ENCODE measurements at regions not wholly inside any gene's neighbourhood (a gene's known extent, or its start where the extent isn't known, plus 50 kb on each side); places are given as distances from the start of the nearest gene placed in this dataset.

DNA sequence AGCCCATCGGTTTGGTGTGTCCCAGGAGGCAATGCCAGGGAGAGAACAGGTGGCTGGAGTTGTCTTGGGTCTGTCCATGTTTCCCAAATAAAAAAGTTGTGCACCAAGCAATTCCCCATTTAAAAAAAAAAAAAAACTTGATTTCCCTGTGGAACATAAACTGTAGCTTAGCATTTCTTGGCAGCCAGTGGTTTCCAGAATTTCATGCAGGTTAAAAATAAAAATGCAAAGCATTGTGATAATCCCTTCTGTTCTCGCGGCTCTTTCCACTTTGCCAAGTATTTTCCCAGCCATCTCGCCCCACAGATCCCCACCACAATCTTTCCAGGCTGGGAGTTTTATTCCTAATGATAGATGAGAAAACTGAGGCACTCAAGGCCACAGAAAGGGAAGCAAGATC is 51.4 kb upstream of the MSX1 start:
- H3K4me1 ChIP-seq: no peaks in the 10 kb centered on the region
- H3K36me3 ChIP-seq: no peaks in the 10 kb centered on the region
- H3K4me3 ChIP-seq: no peak overlapping the region
- WGBS, 5 donors: 78 to 88% (median 83%) methylated on average over 4 of the region's 4 CpGs
- H3K27me3 ChIP-seq: no peaks in the 10 kb centered on the region
- intact Hi-C loops (cut with DNase I; ENCODE audit: low total_unique reads): no loop called here
- no peak for DNase-seq
- H3K27ac ChIP-seq: no peak overlapping the region
- TF ChIP-seq POLR2A (IDR thresholded peaks at IDR 0.05) (no peak), POLR2AphosphoS5 (IDR thresholded peaks at IDR 0.05) (no peak), EP300 (IDR thresholded peaks at IDR 0.05) (no peak)
- TF ChIP-seq, protein P1, sequence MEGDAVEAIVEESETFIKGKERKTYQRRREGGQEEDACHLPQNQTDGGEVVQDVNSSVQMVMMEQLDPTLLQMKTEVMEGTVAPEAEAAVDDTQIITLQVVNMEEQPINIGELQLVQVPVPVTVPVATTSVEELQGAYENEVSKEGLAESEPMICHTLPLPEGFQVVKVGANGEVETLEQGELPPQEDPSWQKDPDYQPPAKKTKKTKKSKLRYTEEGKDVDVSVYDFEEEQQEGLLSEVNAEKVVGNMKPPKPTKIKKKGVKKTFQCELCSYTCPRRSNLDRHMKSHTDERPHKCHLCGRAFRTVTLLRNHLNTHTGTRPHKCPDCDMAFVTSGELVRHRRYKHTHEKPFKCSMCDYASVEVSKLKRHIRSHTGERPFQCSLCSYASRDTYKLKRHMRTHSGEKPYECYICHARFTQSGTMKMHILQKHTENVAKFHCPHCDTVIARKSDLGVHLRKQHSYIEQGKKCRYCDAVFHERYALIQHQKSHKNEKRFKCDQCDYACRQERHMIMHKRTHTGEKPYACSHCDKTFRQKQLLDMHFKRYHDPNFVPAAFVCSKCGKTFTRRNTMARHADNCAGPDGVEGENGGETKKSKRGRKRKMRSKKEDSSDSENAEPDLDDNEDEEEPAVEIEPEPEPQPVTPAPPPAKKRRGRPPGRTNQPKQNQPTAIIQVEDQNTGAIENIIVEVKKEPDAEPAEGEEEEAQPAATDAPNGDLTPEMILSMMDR (IDR thresholded peaks at IDR 0.05): no peak
- peaks cover 0 to 30% (median 11%) of the 10 kb centered on the region in 4 donors for H3K9me3 ChIP-seq

DNA sequence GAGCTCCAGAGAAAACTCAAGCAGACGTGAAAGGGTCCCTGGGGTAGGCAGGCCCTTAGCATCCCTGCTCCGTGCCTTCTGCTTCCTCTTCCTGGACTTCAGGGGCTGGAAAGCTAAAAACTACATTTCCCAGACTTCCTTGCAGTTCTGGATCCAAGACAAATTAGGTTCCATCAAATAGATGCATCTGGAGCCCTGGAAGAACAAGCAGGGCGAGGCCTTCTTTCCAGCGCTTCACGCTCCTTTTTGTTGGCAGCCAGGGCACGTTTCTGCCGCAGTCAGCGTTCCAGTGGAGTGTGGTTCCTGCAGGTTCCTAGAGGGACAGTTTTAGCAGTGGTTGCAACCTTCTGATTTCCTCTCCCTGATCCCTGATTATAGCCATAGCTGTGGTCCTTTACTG is 53.6 kb upstream of the MSX1 start:
- WGBS, 5 donors: 66 to 77% (median 70%) methylated on average over 8 of the region's 8 CpGs
- no peaks in the 10 kb centered on the region for H3K4me1 ChIP-seq

DNA sequence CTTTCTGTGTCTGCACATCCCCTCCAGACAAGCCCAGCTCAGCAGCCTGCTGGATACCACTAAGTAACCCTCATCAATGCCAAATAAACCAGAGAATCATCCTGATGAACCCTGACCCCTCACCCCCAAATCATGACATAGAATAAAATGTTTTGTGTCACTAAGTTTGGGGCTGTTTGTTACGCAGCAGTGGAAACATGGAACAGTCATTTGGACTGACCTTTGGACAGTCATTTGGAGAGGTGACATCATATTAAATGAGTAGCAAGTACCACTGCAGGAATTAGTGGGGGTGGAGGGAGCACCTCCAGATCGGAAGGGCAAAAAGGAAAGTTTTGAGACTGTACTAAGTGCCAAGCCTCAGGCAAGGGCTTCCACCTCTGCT is 55.6 kb upstream of the MSX1 start:
- Histone ChIP-seq H3K27ac (no peak overlapping the region), H3K36me3 (no peaks in the 10 kb centered on the region), H3K4me3 (no peak overlapping the region), H3K9me3 (peaks cover 0 to 3% (median 0%) of the 10 kb centered on the region in 4 donors), H3K27me3 (no peaks in the 10 kb centered on the region), H3K4me1 (no peaks in the 10 kb centered on the region)
- intact Hi-C loops (cut with DNase I; ENCODE audit: low total_unique reads): no loop called here
- TF ChIP-seq EP300 (IDR thresholded peaks at IDR 0.05) (no peak), POLR2AphosphoS5 (IDR thresholded peaks at IDR 0.05) (no peak)
- WGBS, 5 donors: 89 to 98% (median 95%) methylated on average over 2 of the region's 2 CpGs
- DNase-seq: no peak

More for the DNA sequence above, 53.6 kb upstream of the MSX1 start:
- Histone ChIP-seq H3K36me3 (no peaks in the 10 kb centered on the region), H3K9me3 (peaks cover 0 to 23% (median 11%) of the 10 kb centered on the region in 4 donors), H3K27me3 (no peaks in the 10 kb centered on the region), H3K27ac (no peak overlapping the region), H3K4me3 (no peak overlapping the region)
- peak in 1 of 2 donors; percentile 23 for DNase-seq
- TF ChIP-seq POLR2A (IDR thresholded peaks at IDR 0.05) (no peak), EP300 (IDR thresholded peaks at IDR 0.05) (no peak), POLR2AphosphoS5 (IDR thresholded peaks at IDR 0.05) (no peak)
- TF ChIP-seq, protein P1 (IDR thresholded peaks at IDR 0.05): no peak
- intact Hi-C loops (cut with DNase I; ENCODE audit: low total_unique reads): no loop called here

DNA sequence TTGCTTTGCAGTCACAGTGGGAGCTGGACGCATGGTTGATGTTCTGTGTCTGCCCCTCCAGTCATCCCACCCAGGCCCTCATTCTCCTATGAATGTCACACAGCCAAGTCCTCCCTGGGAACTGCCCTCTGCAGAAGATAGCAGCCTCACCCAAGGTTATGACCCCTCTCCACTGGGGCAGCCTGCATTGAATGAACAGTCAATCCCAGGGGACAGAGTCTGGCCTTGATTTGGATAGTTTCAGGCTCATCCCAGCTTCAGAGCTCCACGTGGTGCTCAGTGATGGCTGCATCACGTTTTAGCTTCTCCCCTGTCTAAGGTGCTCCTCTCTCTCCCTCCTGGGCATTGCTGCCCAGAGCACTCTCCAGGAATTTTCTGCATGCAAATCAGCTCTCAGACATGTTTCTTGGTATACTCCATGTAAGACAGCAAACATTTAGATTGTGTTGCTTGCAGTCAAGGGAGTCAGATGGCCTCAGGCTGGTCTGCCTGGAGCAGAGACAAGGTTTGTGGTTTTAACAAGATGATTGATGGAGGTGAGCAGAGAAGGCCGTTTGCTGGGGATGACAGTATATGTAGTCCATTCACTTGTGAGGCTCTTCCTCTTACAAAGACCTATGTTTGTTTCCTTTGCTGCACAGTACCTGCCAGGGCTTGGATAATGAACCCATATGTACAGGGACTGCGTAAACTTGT is 56.1 kb upstream of the MSX1 start:
- TF ChIP-seq POLR2AphosphoS5 (IDR thresholded peaks at IDR 0.05): no peak
- no peak for TF ChIP-seq EP300 (IDR thresholded peaks at IDR 0.05)
- TF ChIP-seq POLR2A (IDR thresholded peaks at IDR 0.05): no peak
- TF ChIP-seq, protein P1 (IDR thresholded peaks at IDR 0.05): no peak
- Histone ChIP-seq H3K27ac (no peak overlapping the region), H3K36me3 (no peaks in the 10 kb centered on the region), H3K27me3 (no peaks in the 10 kb centered on the region), H3K9me3 (no peaks in the 10 kb centered on the region), H3K4me1 (no peaks in the 10 kb centered on the region), H3K4me3 (no peak overlapping the region)
- no peak for DNase-seq
- 54 to 66% (median 61%) methylated on average over 5 of the region's 5 CpGs for WGBS, 5 donors
- intact Hi-C loops (cut with DNase I; ENCODE audit: low total_unique reads): no loop called here

Measured in stomach (tissue), 8 donors.